SW480 (cell line): ENCODE measurements at regions not wholly inside any gene's neighbourhood (a gene's known extent, or its start where the extent isn't known, plus 50 kb on each side); places are given as distances from the start of the nearest gene placed in this dataset.
A peak's percentile ranks its signal among the peaks of the same experiment; 100 is the strongest.

Source experiments
- DNase-seq: peaks from one replicate; pipeline ENCODE4 v3.0.0-alpha.2; 2016; ENCODE audit warnings: low spot score

DNA sequence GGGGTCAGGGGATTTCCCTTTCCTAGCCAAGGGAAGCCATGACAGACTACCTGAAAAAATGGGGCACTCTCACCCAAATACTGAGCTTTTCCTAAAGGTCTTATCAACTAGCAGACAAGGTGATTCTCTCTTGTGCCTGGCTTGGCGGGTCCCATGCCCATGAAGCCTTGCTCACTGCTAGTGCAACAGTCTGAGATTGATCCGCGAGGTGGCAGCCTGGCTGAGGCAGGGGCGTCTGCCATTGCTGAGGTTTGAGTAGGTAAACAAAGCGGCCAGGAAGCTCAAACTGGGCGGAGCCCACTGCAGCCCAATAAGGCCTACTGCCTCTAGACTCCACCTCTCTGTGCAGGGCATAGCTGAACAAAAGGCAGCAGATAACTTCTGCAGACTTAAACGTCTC is 152.6 kb upstream of the PMFBP1 start:
- DNase-seq, result no peak

DNA sequence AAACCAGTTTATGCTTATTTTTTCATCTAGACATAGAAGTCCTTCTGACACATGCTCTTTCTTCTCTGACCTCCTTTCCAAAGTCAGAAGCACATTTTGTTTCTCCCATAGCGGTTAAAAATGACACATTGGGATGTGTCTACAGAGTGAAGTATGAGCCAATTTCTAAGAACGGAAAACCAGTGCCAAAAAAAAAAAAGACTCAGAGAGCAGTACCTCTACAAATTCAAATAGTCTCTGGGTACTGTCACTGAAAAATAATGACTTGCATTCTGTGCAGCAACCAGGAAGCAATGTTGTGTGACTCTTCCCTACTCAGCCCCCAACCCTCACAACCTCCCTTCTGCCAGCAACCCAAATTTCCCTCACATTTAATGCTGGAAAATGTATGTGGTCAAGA is 145.5 kb upstream of the PMFBP1 start:
- DNase-seq, result no peak

DNA sequence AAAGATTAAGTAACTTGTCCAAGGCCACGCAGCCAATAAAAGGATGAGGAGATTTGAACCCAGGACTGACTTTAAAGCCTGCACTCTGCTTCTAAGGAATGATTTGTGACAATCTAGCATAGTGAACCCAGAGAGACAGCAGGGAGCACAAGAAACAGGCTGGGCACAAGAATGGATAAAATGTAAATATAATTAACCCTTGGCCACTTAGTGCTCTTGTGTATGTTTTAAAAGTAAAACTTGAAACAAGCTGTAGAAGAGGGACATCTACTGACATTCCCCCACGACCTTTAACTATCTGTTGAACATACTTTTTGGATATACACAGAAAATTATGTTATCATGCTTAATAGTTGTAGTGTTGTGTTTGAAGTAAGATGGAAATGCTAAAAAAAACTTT is 141.9 kb upstream of the PMFBP1 start:
- no peak for DNase-seq

DNA sequence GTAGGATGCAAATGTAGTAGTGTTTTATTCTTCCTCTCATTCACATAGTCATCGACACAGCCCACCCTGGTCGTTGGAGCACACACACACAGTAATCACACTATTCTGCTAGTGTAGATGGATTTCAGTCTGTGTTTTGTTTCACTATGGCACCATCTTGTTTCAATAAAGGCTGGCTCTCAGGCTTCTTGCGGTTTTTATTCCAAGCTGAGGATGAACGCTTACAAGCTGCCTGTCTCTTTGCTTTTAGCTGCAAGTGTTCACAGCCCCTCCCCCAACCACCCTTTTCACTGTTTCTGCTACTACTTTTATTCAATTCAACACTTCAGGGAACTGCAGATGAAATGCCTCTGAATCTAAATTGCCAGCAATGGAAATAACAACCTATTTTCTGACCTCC is 140.9 kb upstream of the PMFBP1 start:
- no peak for DNase-seq

DNA sequence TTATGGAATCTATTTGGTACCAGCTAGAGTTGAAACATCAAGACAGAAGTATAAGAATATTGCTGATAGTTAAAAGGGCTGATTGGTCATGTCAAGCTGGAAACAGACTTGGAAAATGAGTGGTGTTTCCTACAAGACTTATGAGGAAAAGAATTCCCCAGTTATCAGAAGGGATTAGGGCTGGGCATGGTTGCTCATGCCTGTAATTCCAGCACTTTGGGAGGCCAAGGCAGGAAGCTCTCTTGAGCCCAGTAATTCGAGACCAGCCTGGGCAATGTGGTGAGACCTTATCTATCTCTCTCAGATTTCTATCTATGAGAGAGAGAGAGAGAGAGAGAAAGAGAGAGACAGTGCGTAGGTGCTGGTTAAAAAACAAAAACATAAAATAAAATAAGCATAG is 139.5 kb upstream of the PMFBP1 start:
- DNase-seq, result no peak

DNA sequence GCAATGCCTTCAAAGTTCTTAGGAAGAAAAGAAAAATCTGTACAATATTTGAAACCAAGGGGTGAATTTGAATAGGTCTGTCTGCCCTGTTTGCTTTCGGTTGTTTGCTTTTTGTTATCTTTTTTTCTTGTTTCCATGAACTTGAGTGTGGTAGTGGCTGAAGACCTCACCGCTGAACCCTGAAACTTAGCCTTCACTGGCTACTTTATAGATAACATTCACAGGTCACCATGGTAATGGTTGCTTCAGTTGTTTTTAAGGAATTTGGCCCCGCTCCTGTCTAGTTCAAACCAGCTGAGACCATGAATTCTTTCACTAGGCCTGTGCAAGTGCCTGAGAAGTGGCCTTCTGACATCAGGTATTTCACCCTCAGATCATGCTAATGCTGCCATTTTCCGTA is 137.0 kb upstream of the PMFBP1 start:
- no peak for DNase-seq

DNA sequence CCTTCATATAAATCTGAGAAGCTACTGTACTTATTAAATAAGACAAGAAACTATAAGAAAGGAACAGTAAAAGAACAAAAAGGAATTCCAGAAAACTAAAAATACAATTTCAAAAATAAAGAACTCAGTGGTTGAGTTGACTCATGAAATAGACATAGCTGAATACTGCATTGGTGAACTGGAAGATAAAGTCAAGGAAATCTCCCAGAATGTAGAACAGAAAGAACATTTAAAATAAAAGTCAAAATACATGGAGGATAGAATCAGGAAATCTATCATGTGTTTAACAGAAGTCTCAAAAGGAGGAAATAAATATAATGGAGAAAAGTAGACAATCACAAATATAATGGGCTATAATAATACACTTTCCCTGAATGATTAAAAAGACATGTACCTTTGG is 136.4 kb upstream of the PMFBP1 start:
- DNase-seq, result no peak

DNA sequence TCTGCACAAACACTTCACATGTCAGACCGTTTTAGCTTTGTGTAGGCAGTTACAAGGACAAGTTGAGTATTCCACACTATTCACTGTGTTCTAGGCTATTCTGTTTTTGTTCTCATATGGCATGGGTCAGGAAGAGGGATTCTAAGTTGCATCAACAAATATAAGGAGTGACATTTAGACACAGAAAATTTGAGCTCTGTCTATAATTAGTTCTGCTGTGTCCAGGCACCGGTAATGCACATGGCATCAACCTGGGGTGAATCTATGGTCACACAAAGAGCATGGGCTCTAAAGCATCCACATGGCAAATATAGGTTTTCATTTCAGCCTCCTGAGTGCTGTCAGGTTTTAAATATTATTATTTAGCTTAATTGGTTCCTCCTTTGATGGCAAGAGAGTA is 130.4 kb upstream of the PMFBP1 start:
- DNase-seq, result no peak

DNA sequence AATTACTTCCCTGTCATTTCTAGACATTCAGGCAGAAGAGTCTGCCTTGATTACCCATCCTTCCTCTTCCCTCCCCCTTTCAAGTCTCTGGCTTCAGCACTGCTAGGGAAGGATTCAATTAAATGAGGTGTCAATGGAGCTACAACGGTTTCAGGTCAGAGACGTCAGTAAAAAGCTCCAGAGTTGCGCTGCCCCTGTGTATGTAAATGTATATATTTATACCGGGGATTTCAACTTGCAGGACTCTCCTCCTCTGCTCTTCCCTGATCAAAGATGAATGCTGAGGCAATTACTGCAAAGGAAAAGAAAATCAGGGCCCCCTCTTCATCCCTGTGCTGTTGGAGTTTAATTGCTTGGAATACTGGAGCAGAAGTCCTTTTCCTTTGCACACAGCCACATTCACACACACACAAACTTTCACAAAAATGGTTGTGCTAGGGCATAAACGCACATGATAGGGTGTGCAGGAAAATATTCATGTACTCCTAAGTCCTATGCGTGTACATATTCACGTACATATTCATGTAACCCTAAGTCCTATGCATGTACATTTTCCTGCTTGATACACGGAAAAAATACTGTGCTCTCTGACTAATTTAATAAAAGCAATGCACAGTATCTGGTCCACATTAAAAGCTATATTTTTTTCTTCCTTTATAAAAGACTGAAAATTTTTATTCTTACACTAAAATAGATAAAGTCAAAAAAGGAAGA is 129.7 kb upstream of the PMFBP1 start:
- no peak for DNase-seq

DNA sequence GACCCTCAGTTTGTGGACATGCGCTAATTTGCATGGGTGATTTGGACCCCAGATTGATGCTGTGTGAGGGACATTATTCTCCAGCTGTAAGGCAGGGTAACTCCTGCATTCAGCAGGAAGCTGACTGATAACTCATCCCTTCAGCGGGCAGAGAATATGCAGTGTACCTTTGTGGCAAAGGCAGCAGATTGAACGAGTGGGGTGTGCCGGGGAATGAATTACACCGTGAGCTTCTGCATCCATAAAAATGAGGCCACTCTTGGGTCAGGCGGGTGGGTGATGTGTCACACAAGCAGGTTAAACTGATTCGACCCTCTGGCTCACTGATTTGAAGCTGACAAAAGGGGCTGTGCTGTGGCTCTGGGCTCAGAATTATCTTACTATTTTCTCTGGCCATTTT is 128.9 kb upstream of the PMFBP1 start:
- DNase-seq, result no peak

DNA sequence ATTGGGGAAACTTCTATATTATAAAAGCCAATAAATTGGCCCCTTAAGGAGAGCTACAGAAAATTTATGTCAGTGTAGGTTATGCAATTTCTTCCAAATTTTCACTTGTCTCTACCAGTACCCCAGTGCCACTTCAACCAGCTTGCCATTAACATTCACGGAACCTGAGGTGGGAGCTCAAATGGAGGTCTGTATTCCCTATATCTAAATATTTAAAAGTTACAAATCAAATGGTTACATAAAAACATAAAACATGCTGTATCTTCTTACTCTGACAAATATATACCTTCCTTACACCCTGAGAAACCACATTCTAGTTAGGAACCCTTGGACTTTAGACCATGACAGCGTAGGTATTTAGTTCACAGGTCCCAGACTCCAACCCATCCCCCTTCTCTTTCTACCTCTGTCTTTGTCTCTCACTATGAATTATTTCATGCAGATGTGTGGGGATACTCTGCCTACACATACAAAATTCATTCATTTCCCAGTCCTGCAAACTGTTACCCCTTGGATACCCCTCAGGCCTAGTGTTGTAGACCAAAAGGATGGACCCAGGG is 127.8 kb upstream of the PMFBP1 start:
- DNase-seq, result peak; percentile 1

DNA sequence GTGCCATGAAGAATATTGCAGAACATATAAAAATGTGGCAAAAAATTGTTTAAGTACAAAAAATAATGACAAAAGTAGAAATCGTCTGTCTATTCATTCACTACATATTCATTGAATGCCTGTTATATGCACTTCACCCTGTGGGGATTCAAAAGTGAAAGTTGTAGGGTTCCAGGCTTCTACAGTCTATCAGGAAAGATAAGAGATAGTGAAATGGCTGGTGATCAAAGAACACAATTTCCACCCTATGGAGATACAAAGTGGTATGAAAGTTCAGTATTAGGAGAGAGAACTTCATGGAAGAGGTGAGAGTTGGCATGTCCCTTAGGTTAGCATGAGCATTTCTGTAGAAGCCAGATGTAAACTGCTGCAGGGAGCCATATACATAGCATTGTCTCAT is 127.0 kb upstream of the PMFBP1 start:
- no peak for DNase-seq

DNA sequence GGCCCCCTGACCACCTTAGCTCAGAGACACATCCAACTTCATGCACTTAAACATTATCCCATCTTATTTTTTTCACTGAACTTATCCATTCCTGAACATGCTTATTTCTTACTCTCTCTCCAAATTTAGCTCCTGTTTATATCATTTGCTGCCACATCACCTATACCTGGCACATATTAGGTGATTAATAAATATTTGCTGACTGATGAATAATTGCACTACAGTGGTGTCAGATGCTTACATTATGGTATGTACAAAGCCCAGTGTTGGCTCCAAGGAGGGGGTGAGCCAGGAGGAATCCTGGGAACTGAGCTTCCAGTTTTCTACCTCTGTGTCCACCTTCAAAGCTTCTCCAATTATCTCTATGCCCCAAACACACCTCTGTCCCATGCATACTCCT is 124.0 kb upstream of the PMFBP1 start:
- no peak for DNase-seq

DNA sequence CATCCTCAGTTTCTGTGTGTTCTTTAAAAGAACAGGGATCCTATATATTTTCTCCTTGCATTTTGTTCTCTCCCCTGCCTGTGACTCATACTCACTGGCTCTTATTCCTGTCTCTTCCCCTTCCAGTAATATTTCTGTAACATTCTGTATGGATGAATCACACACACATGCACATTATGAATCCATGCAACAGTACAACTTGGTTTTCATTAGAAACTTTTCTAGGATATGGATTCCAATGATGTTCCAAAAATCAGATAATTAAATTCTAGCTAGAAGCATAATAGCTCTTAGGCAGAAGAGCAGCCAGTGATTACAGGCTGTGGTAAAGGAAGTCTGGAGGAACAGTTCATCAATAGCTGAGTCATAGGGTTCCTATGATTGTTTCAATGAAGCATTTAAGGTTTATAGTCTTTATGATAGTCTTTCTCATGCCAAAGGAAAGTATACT is 119.6 kb upstream of the PMFBP1 start:
- peak; percentile 56 for DNase-seq

DNA sequence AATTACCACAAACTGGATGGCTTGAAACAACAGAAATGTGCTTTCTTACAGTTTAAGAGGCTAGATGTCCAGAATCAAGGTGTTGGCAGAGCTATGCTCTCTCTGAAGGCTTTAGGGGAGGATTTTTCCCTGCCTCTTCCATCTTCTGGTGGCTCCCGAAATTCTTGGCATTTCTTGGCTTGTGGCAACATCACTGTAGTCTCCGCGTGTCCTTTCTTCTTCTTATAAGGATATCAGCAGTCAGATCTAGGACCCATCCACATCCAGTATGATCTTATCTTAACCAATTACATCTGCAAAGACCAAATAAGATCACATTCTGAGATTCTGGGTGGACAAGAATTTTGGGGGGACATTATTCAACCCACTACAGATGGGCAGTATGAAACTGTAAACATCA is 119.2 kb upstream of the PMFBP1 start:
- DNase-seq, result peak; percentile 10

DNA sequence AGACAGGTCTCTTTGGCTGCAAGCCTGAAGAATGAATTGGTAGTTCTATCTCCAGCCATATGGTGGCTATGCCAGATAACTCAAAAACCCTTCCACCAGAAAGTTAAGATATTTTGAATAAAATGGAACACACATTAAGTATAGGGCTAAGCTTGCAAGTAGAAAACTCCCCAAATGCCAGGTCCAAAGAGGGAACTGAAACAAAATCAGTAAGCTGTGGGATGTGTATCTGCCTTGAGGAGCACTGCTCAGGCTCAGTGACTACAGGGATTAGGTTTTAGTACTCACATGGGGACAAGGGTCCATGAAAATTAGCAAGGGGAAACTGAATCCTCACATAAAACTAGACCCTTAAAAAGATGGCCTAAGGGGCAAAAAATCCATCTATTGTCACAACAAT is 115.7 kb upstream of the PMFBP1 start:
- DNase-seq, result no peak

DNA sequence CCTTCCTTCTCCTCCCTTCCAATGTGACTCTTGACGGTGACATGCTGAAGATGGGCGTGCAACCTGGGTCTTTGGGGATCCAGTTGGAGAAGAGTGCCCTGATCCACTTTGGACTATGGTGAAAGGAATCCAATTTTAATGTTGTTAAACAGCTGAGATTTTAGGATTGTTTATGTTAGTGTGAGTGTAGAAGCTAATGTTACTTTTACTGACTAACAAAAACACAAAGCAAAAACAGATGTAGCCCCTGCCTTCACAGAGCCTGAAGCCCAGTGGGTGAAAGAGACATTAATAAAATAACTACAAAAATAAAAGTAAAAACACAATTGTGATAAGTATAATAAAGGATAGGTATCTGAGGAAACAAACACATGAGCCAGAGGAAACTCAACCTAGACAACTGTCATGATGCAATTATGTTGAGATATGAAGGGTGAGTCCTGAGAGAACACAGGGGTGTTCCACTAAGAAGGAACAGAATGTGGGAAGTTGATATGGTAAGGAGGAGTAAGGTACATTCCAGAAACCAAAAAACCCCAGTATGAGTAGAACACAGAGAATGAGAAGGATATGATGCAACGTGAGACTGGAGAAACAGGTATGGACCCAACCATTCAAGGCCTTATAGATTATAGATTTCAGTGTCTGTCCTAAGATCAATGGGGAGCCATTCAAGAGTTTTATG is 115.1 kb upstream of the PMFBP1 start:
- no peak for DNase-seq

DNA sequence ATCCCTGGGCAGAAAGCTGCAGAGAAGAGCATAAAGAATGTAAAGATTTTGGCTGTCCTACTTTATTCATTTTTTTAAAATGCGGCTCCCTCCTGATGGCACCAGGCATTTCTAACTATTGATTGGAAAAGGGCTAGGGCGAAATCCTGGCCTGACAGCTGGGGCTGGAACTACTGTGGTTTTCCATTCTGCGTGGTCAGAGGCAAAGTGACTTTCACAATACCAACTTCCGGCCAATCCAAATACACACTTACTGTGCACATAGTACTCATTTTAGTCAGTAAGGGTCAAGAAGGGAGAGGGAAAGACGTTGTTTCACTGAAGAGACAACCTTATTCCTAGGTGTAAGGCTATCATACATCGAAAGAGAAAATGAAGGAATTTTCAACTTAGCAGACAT is 113.8 kb upstream of the PMFBP1 start:
- no peak for DNase-seq

DNA sequence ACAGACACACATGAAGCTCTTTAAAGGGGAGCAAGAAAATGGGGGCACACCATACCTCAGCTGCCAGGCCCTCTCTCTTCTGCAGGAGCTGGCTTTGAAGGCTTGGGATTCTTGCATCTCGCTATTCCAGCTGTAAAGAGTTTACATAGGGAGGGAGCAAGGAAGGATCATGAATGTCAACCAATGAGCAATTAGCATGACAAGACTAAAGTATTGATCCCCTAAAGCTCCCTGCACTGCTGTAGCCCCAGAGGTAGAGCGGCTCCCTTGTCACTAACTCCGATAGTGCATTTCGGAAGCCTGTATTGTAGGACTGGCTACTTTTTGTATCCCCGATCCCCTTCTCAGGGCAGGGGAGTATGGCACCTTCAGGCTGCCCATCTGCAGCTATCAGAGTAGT is 113.4 kb upstream of the PMFBP1 start:
- no peak for DNase-seq

DNA sequence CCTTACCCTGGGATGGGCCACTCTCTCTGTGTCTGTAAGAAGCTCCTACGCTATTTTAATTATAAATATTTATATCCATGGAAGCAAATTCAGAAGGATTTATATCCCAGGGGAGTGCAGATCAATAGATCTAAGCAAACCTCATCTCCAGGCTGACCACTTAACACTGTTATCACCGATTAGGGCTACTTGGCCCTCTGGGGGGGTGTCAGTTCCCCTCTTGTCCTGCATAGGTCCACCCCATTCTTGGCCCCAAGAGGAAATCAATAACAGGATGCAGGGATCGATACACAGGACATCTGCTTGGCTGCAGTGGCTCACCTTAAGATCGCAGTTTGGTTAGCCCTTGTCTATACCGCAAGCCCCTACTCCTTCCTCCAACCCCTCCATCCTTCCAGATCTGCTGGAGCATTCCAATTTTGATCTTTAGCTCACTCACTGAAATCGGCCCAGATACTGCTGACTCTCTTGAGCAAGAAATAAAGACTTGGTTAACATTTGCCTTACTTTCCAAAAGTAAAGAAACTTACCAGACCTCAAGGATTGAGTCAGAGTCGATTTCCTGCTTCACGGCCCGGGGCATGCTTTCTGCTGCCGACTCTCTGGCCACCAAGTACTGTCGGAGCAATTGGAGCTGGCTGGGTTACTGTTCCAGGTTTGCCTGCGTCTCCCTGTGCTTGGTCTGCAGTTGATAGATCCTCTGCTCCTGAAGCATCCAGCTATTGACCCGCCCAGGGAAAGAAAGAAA is 112.3 kb upstream of the PMFBP1 start:
- no peak for DNase-seq

DNA sequence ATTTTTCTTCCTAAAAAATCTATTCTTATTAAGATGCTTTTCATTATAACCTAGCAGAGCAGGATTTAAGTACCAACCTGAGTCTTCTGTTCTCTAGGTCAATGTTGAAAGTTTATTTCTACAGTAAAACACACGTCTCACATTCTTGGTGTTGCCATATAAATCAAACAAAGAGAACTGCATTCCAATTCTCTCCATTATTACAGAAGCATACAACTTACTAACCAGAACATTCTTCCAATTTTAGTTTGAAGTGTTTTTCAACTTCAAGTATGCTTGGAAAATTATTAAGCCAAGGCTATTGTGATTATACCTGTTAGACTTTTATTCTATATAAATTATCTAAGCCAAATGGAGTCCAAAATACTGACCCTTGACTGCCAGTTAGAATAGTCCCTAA is 110.4 kb upstream of the PMFBP1 start:
- no peak for DNase-seq

DNA sequence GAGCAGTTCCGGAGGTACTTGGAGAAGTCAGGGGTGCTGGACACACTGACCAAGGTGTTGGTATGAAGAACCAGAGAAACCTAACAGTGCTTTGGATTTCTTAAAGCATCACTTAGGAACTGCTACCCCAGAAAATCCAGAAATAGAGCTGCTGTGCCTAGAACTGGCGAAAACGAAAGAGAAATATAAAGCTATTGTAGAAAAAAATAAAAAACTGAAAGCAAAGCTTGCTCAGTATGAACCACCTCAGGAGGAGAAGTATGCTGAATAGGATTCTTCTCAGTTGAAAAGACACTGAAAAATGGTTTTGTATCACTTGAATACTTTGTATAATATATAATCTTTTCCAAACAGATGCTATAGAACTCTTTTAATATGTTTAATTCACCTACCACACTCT is 106.3 kb upstream of the PMFBP1 start:
- no peak for DNase-seq

DNA sequence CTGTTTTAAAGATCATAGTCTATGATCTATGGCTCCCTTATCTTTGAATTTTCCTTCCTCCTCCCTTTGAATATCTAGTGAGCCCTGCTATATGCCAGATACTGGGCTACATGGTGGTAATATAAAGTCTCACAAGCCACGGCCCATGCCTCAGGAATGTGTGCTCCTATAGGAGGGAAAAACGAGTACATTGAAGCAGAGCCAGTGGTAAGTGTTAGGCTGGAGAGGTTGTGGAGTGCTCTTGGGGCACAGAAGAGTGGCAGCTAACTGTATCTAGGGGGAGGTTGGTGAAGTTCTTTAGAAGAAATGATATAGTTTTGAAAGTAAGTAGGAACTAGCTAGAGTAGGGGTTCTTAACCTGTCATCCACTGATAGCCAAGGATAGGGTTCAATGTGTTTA is 105.8 kb upstream of the PMFBP1 start:
- DNase-seq, result no peak
